A673 (cell line): ENCODE measurements at regions not wholly inside any gene's neighbourhood (a gene's known extent, or its start where the extent isn't known, plus 50 kb on each side); places are given as distances from the start of the nearest gene placed in this dataset.
A peak's percentile ranks its signal among the peaks of the same experiment; 100 is the strongest.

Experiments used
- EZH2 ChIP-seq: fragments of 200-600 bp; sonication (generic); IDR thresholded peaks from 2 replicates; pipeline ENCODE4 v1.6.1; 2017; ENCODE audit warnings: borderline replicate concordance, low read depth, mild to moderate bottlenecking, mixed read lengths, antibody characterized with exemption, low read length; ENCODE audit not compliant: poor library complexity, severe bottlenecking
- TF ChIP-seq, protein P1 (sequence below): fragments of 300-800, 200-600 bp; sonication (generic); conservative IDR thresholded peaks from 2 replicates; pipeline ENCODE4 v1.5.1; 2017; ENCODE audit warnings: low read depth, mild to moderate bottlenecking, antibody characterized with exemption, low read length, moderate library complexity, mixed read lengths

DNA sequence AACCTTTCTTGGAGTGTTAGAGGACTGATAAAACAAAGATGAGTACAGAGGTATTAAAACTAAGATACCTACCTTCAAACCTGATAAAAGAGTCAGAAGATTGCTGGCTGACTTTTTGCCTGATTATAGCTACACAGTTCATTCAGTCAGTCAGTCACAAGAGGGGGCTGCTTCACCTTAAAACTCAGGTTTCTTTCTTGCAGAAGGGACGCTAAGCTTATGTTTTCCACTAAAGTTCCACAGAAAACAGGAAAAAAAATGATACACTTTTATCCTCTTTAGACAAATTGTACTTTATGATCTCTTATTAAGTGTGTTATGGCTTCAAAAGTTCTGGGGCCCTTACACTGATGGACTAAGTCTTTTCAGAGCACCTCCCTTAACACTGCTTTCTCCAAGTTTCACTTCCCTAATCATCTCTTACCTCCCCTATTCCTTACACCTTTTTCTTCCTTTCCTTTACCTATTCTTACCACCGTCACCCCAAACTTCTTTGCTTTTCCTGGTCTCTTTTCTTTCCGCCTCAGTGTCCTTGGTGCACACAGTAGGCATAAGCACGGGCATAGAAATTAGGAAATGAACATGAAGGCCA lies 448.7 kb upstream of the OR4E1 start:
- TF ChIP-seq, protein P1, sequence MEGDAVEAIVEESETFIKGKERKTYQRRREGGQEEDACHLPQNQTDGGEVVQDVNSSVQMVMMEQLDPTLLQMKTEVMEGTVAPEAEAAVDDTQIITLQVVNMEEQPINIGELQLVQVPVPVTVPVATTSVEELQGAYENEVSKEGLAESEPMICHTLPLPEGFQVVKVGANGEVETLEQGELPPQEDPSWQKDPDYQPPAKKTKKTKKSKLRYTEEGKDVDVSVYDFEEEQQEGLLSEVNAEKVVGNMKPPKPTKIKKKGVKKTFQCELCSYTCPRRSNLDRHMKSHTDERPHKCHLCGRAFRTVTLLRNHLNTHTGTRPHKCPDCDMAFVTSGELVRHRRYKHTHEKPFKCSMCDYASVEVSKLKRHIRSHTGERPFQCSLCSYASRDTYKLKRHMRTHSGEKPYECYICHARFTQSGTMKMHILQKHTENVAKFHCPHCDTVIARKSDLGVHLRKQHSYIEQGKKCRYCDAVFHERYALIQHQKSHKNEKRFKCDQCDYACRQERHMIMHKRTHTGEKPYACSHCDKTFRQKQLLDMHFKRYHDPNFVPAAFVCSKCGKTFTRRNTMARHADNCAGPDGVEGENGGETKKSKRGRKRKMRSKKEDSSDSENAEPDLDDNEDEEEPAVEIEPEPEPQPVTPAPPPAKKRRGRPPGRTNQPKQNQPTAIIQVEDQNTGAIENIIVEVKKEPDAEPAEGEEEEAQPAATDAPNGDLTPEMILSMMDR: peak; percentile 51
- no peak for TF ChIP-seq EZH2
